ENCODE measurements at regions not wholly inside any gene's neighbourhood (a gene's known extent, or its start where the extent isn't known, plus 50 kb on each side); places are given as distances from the start of the nearest gene placed in this dataset.

DNA sequence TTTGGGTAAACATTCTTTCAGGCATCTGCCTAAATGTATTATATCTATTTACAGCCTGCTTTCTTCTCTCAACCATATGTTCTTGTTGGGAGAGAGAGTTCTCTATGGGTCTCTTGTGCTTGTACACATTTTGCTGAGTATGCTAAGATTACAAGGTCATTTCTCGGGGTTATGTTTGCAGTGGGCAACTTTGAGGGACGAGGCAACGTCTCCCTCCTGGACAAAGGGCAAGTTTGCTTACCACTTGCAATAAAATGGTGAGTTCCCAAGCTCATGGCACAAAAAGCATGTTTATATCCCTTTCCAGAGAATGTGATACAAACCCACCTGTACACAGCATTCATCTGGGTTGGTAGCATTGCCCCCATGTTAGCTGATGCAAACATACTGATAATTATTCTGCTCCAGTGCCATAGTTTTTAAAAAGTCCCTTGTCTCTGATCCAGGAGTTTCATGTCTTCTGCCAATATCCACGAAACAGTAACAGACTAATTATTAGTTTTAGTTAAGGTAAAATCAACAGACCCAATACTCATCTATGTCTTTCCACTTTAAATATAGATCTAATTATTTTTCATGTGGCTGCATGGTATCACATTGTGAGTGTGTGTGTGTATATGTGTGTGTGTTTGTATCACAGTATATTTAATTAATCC lies 84.2 kb upstream of the MAPK4 start:
- DNase-seq (no peak), ATAC-seq (ENCODE audit: low read depth) (no peak)
- H4K8ac ChIP-seq (ENCODE audit: low read depth in 2 of 2, low read length in 2 of 2), result no peak overlapping the region
- H2AFZ ChIP-seq (replicated peaks; ENCODE audit: low read length, poor library complexity), result no peak overlapping the region
- H3K27ac ChIP-seq (ENCODE audit: insufficient read depth, low read length), result no peak overlapping the region
- no peak overlapping the region for H2BK120ac ChIP-seq (ENCODE audit: low read depth, low read length)
- H3K56ac ChIP-seq (ENCODE audit: extremely low read depth, insufficient read depth, low read length), result no peak overlapping the region
- no peak overlapping the region for H3K4ac ChIP-seq (ENCODE audit: low read depth, low read length)
- H3K18ac ChIP-seq (ENCODE audit: low read depth, low read length), result no peak overlapping the region
- no peaks in the 10 kb centered on the region for H3K9me1 ChIP-seq (ENCODE audit: insufficient read depth, low read length)
- no peak overlapping the region for H3K14ac ChIP-seq (replicated peaks; ENCODE audit: low read depth, low read length)
- no peak overlapping the region for H4K91ac ChIP-seq (ENCODE audit: insufficient read depth, low read depth, low read length)
- dilution Hi-C loops (cut with HindIII; ENCODE audit: low sequenced_read_pairs, unreplicated experiment), result no loop called here
- no peak overlapping the region for H2BK15ac ChIP-seq (ENCODE audit: low read depth, low read length)
- no peak for TF ChIP-seq RCOR1 (IDR thresholded peaks at IDR 0.05; ENCODE audit: insufficient replicate concordance, low read length)
- TF ChIP-seq NFE2L2 (IDR thresholded peaks at IDR 0.05; ENCODE audit: low read depth, low read length), result no peak
- no peak for TF ChIP-seq ELK1 (IDR thresholded peaks at IDR 0.05; ENCODE audit: borderline replicate concordance, low read depth, low read length)
- no peak for TF ChIP-seq RAD21 (IDR thresholded peaks at IDR 0.05; ENCODE audit: low read length)
- no peak for TF ChIP-seq SMC3 (IDR thresholded peaks at IDR 0.05; ENCODE audit: low read depth, low read length)
- no peaks in the 10 kb centered on the region for H3K79me1 ChIP-seq (ENCODE audit: low read depth in 1 of 2, low read length in 2 of 2)
- H4K5ac ChIP-seq (ENCODE audit: low read depth, low read length), result no peak overlapping the region
- H4K20me1 ChIP-seq (ENCODE audit: insufficient read depth, low read length), result no peaks in the 10 kb centered on the region
- H3K27me3 ChIP-seq (ENCODE audit: control insufficient read depth, insufficient read depth, low read length), result no peaks in the 10 kb centered on the region
- H3K4me1 ChIP-seq (ENCODE audit: control insufficient read depth, insufficient read depth, low read length), result no peaks in the 10 kb centered on the region
- no peaks in the 10 kb centered on the region for H3K9me3 ChIP-seq (ENCODE audit: control insufficient read depth, insufficient read depth, low read length)
- in situ Hi-C loops (cut with MboI; ENCODE audit: low sequenced_read_pairs), result no loop called here
- H2BK20ac ChIP-seq (ENCODE audit: low read depth, low read length), result no peak overlapping the region
- no peaks in the 10 kb centered on the region for H3K36me3 ChIP-seq (ENCODE audit: control insufficient read depth, insufficient read depth, low read length)
- H3K9ac ChIP-seq (ENCODE audit: low read depth, low read length), result no peak overlapping the region
- ChIA-PET CTCF (no interaction called here), POLR2A (ENCODE audit: unreplicated experiment) (no interaction called here)
- H3K23ac ChIP-seq (ENCODE audit: low read depth, low read length), result no peak overlapping the region
- WGBS, 2 experiments (ENCODE audit: extremely low coverage in 2 of 2, insufficient read length in 1 of 2), result no CpG with 5 or more reads among the region's 4 CpGs
- H2BK5ac ChIP-seq (ENCODE audit: low read depth, low read length, poor library complexity, severe bottlenecking), result no peak overlapping the region
- no peak overlapping the region for H3K4me3 ChIP-seq (ENCODE audit: insufficient read depth, low read depth, low read length)
- BruUV-seq (replicated peaks), result no TSS peak
- intact Hi-C loops (cut with micrococcal nuclease), result no loop called here
- H2AK9ac ChIP-seq (replicated peaks; ENCODE audit: low read depth, low read length, poor library complexity), result no peak overlapping the region
- no peak overlapping the region for H3K4me2 ChIP-seq (ENCODE audit: low read depth, low read length)
- no peak overlapping the region for H2AK5ac ChIP-seq (ENCODE audit: low read depth, low read length)

Data from IMR-90 (cell line).